DOHH2 (cell line): ENCODE measurements at regions not wholly inside any gene's neighbourhood (a gene's known extent, or its start where the extent isn't known, plus 50 kb on each side); places are given as distances from the start of the nearest gene placed in this dataset.
"Not testable (repeated sequence)": the region's sequence is repeated elsewhere in the genome, so short reads cannot be mapped to it uniquely, and the experiment has no call there.

Experiments
- H3F3A ChIP-seq: fragments of 200-600 bp; sonication (generic), shearing (Covaris generic); 2 replicates; pipeline ENCODE4 v1.6.0; 2016; ENCODE audit warnings: antibody characterized with exemption, mild to moderate bottlenecking; ENCODE audit not compliant: control insufficient read depth, insufficient read depth
- H3K27ac ChIP-seq: fragments of 200-600 bp; sonication (generic); 2 replicates; pipeline ENCODE4 v1.5.1; 2014; ENCODE audit warnings: low read depth, mild to moderate bottlenecking, low read length, moderate library complexity
- H3K27me3 ChIP-seq: fragments of 200-600 bp; sonication (generic); 2 replicates; pipeline ENCODE4 v1.6.1; 2014; ENCODE audit warnings: mild to moderate bottlenecking, low read length, mixed read lengths; ENCODE audit not compliant: control insufficient read depth
- H3K36me3 ChIP-seq: fragments of 200-600 bp; sonication (generic); 2 replicates; pipeline ENCODE4 v1.6.1; 2014; ENCODE audit warnings: mild to moderate bottlenecking, low read length, moderate library complexity, mixed read lengths; ENCODE audit not compliant: control insufficient read depth
- H3K4me1 ChIP-seq: fragments of 200-600 bp; sonication (generic); 2 replicates; pipeline ENCODE4 v1.6.1; 2014; ENCODE audit warnings: mild to moderate bottlenecking, low read length, mixed read lengths; ENCODE audit not compliant: control insufficient read depth
- H3K4me2 ChIP-seq: fragments of 200-600 bp; sonication (generic); 2 replicates; pipeline ENCODE4 v1.6.0; 2014; ENCODE audit warnings: mild to moderate bottlenecking, low read length, moderate library complexity
- H3K4me3 ChIP-seq: fragments of 200-600 bp; sonication (generic); 2 replicates; pipeline ENCODE4 v1.5.1; 2014; ENCODE audit warnings: mild to moderate bottlenecking, low read length, mixed read lengths
- H3K79me2 ChIP-seq: fragments of 200-600 bp; sonication (generic); 2 replicates; pipeline ENCODE4 v1.6.1; 2014; ENCODE audit warnings: mild to moderate bottlenecking, low read length, mixed read lengths; ENCODE audit not compliant: control insufficient read depth
- H3K9me2 ChIP-seq: fragments of 200-600 bp; sonication (generic); replicated peaks from 2 replicates; pipeline ENCODE4 v1.6.1; 2014; ENCODE audit warnings: mild to moderate bottlenecking, low read length, mixed read lengths; ENCODE audit not compliant: control insufficient read depth
- H3K9me3 ChIP-seq: fragments of 200-600 bp; sonication (generic); 2 replicates; pipeline ENCODE4 v1.6.1; 2014; ENCODE audit warnings: antibody characterized with exemption, low read length, mixed read lengths; ENCODE audit not compliant: control insufficient read depth, insufficient read depth
- H4K20me1 ChIP-seq: fragments of 200-600 bp; sonication (generic); 2 replicates; pipeline ENCODE4 v1.6.0; 2014; ENCODE audit warnings: low read depth, mild to moderate bottlenecking, antibody characterized with exemption, low read length, moderate library complexity; ENCODE audit not compliant: control insufficient read depth, insufficient read depth
- EZH2phosphoT487 ChIP-seq: fragments of 200-600 bp; sonication (generic); IDR thresholded peaks from 2 replicates; pipeline ENCODE4 v1.6.1; 2017; ENCODE audit warnings: borderline replicate concordance, mild to moderate bottlenecking, antibody characterized with exemption, low read length, moderate library complexity, mixed read lengths
- TF ChIP-seq, protein P1 (sequence below): fragments of 200-600 bp; sonication (generic); IDR thresholded peaks from one replicate; pipeline ENCODE4 v1.5.1; 2014; ENCODE audit warnings: antibody characterized with exemption, mild to moderate bottlenecking, low read depth, low read length; ENCODE audit not compliant: poor library complexity, severe bottlenecking

DNA sequence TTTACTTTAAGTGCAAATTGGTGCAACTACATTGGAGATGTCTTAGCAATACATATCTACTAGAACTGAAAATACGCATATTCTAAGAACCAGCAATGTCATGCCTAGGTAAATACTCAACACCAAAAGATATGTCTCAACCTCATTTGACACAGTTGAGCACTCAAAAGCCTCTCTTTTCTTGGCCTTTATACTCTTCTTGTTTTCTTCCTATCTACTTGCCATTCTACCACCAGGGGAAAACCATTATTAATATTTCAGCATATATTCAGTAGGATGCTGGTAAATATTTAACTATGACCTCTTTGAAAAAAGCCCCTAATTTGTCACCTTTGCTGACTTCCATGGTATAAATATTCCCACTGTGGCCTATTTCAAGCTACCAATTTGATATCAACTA is 443.8 kb downstream of the LRRC70 start:
- H3K4me2 ChIP-seq = no peak overlapping the region
- no peak overlapping the region for H3K4me3 ChIP-seq

DNA sequence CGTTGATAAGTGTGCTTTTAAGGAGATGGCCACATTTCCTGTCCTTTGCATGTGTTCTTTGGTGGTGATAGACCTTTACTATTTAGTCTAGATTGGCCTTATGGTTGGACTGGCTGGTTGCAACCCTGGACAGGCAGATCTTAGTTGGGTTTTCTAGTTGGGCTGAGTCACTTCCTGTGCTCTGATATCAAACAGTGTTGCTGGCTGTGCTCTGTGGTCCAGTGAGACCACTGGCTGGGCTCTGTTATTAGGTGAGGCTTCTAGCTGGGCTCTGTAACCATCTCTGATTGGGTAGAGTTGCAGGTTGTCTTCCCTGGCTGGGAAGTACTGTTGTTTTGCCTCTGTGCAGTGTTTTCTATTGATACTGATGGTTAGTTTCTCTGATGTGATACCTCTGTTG is 432.5 kb downstream of the LRRC70 start:
- TF ChIP-seq, protein P1, sequence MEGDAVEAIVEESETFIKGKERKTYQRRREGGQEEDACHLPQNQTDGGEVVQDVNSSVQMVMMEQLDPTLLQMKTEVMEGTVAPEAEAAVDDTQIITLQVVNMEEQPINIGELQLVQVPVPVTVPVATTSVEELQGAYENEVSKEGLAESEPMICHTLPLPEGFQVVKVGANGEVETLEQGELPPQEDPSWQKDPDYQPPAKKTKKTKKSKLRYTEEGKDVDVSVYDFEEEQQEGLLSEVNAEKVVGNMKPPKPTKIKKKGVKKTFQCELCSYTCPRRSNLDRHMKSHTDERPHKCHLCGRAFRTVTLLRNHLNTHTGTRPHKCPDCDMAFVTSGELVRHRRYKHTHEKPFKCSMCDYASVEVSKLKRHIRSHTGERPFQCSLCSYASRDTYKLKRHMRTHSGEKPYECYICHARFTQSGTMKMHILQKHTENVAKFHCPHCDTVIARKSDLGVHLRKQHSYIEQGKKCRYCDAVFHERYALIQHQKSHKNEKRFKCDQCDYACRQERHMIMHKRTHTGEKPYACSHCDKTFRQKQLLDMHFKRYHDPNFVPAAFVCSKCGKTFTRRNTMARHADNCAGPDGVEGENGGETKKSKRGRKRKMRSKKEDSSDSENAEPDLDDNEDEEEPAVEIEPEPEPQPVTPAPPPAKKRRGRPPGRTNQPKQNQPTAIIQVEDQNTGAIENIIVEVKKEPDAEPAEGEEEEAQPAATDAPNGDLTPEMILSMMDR = no peak
- no peak for TF ChIP-seq EZH2phosphoT487
- H3K4me1 ChIP-seq = no peaks in the 10 kb centered on the region
- H3K4me3 ChIP-seq = no peak overlapping the region
- H3F3A ChIP-seq = no peaks in the 10 kb centered on the region
- H4K20me1 ChIP-seq = no peaks in the 10 kb centered on the region
- H3K36me3 ChIP-seq = no peaks in the 10 kb centered on the region
- H3K4me2 ChIP-seq = no peak overlapping the region
- H3K79me2 ChIP-seq = no peaks in the 10 kb centered on the region
- no peak overlapping the region for H3K27ac ChIP-seq
- no peaks in the 10 kb centered on the region for H3K27me3 ChIP-seq
- H3K9me2 ChIP-seq = no peaks in the 10 kb centered on the region
- H3K9me3 ChIP-seq = no peaks in the 10 kb centered on the region

More for the DNA sequence above, 443.8 kb downstream of the LRRC70 start:
- no peaks in the 10 kb centered on the region for H3F3A ChIP-seq
- H3K36me3 ChIP-seq = no peaks in the 10 kb centered on the region
- no peaks in the 10 kb centered on the region for H3K79me2 ChIP-seq
- no peaks in the 10 kb centered on the region for H3K9me2 ChIP-seq
- H3K27ac ChIP-seq = no peak overlapping the region
- no peaks in the 10 kb centered on the region for H4K20me1 ChIP-seq
- H3K9me3 ChIP-seq = no peaks in the 10 kb centered on the region
- no peak for TF ChIP-seq EZH2phosphoT487
- TF ChIP-seq, protein P1 = no peak
- no peaks in the 10 kb centered on the region for H3K4me1 ChIP-seq
- no peaks in the 10 kb centered on the region for H3K27me3 ChIP-seq

DNA sequence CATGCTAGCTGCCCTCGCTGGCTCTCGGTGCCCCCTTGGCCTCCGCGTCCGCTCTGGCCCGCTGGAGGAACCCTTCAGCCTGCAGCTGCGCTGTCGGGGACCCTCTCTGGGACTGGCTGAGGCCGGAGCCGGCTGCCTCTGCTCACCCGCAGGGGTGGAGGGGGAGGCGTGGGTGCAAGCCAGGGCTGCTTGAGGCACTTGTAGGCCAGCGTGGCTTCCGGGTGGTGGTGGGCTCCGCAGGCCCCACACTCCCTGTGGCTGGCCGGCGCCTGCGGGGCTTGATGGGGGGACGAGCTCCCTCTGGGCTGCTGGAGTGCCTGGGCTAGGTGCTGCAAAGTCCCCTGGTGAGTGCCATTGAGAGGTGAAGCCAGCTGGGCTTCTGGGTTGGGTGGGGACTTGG is 429.6 kb downstream of the LRRC70 start:
- no peaks in the 10 kb centered on the region for H3K9me3 ChIP-seq
- TF ChIP-seq EZH2phosphoT487 = no peak
- TF ChIP-seq, protein P1 = no peak
- no peaks in the 10 kb centered on the region for H3K27me3 ChIP-seq
- H3K79me2 ChIP-seq = no peaks in the 10 kb centered on the region
- H3K36me3 ChIP-seq = no peaks in the 10 kb centered on the region
- H4K20me1 ChIP-seq = no peaks in the 10 kb centered on the region
- H3K9me2 ChIP-seq = no peaks in the 10 kb centered on the region
- H3F3A ChIP-seq = no peaks in the 10 kb centered on the region
- H3K4me2 ChIP-seq = no peak overlapping the region
- no peak overlapping the region for H3K4me3 ChIP-seq
- H3K4me1 ChIP-seq = no peaks in the 10 kb centered on the region
- H3K27ac ChIP-seq = no peak overlapping the region

DNA sequence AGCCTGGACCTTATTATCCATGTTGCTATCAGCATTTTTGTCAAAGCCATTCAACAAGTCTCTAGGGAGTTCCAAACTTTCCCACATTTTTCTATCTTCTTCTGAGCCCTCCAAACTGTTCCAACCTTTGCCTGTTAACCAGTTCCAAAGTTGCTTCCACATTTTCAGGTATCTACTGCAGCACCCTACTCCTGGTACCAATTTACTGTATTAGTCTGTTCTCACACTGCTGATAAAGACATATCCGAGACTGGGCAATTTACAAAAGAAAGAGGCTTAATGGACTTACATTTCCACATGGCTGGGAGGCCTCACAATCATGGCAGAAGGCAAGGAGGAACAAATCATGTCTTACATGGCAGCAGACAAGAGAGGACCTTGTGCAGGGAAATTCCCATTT is 416.2 kb downstream of the LRRC70 start:
- H3K4me2 ChIP-seq, H3K9me3 ChIP-seq, H3K36me3 ChIP-seq, H3K79me2 ChIP-seq, H3F3A ChIP-seq, H3K27ac ChIP-seq, H3K4me3 ChIP-seq, H3K27me3 ChIP-seq, H3K4me1 ChIP-seq, H3K9me2 ChIP-seq, H4K20me1 ChIP-seq: not testable (repeated sequence)
